ENCODE measurements at regions not wholly inside any gene's neighbourhood (a gene's known extent, or its start where the extent isn't known, plus 50 kb on each side); places are given as distances from the start of the nearest gene placed in this dataset.
"Not testable (repeated sequence)": the region's sequence is repeated elsewhere in the genome, so short reads cannot be mapped to it uniquely, and the experiment has no call there.

GRCh38 chr20:29324516-29325303, 1932.8 kb upstream of the DEFB115 start:
- not testable (repeated sequence) for TF ChIP-seq CTCF (IDR thresholded peaks at IDR 0.05); ZFX (IDR thresholded peaks at IDR 0.05; ENCODE audit: borderline replicate concordance)
